PC-9 (cell line): ENCODE measurements at regions not wholly inside any gene's neighbourhood (a gene's known extent, or its start where the extent isn't known, plus 50 kb on each side); places are given as distances from the start of the nearest gene placed in this dataset.

Source experiments
- CTCF ChIP-seq: fragments of 200-600 bp; sonication (generic); conservative IDR thresholded peaks from 2 replicates; pipeline ENCODE4 v1.6.1; 2017; ENCODE audit warnings: mixed run types, antibody characterized with exemption, mild to moderate bottlenecking, moderate library complexity
- EZH2 ChIP-seq: fragments of 200-600 bp; sonication (generic); IDR thresholded peaks from 2 replicates; pipeline ENCODE4 v1.8.0; 2017; ENCODE audit warnings: antibody characterized with exemption, low read depth

DNA sequence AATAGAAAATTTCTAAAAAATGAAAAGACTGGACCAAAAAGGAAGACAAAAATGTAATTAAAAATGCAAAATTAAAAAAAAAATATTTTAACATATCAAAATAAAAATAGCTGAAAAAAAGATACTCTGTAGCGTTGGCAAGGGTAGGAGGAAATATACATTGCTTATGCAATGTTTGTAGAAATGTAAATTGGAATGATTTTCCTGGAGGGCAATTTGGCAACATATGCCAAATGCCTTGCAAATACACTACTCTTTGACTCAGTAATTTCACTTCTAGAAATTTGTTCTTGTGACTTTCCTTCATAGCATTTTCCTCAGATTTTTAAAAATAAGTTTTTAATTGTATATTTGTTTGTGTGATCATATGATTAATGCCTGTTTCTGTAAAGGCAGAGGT is 296.6 kb downstream of the ZNF621 start:
- no peak for TF ChIP-seq CTCF
- no peak for TF ChIP-seq EZH2
